GM18858 (cell line): ENCODE measurements at regions not wholly inside any gene's neighbourhood (a gene's known extent, or its start where the extent isn't known, plus 50 kb on each side); places are given as distances from the start of the nearest gene placed in this dataset.

Source experiments
- ATAC-seq: cut with Tn5 transposase; IDR thresholded peaks from one replicate; pipeline ENCODE4 v1.9.1; 2021; ENCODE audit not compliant: unreplicated experiment

DNA sequence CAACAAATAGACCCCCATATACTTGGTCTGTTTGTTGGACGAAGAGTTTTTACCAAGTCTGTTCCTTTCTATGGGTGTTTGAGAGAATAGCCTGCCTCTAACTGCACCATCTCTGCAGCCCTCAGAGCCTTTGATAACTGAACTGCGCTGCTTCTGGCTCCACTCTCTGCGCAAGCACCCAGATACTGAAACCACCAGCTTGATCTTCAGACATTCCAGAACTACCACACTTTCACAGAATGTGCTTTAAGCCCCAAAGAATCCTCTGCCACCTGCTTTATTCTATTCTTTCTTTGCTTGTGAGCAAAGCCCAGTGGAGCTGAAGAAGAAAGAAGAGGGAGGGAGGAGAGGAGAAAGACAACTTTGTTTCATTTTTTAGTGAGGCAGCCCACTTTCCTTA lies 380.7 kb downstream of the BCL11A start:
- no peak for ATAC-seq

DNA sequence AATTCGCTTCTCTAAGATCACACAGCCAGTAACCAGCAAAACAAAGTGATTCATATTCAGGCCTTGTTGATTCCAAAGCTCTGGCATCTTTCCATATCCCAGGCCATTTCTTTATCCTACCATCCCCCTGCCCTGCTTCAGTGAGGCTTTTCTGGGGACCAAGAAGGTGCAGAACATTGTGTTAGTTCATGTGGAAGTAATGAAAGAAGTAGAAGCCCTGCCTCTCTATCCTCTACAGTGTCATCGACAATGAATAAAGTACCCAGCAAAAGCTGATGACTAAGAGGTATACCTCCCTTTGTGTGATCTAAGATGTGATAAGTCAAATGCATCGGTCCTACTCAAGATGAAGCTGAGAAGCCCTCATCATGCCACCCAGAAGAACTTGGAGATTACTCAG lies 383.2 kb downstream of the BCL11A start:
- ATAC-seq: no peak

DNA sequence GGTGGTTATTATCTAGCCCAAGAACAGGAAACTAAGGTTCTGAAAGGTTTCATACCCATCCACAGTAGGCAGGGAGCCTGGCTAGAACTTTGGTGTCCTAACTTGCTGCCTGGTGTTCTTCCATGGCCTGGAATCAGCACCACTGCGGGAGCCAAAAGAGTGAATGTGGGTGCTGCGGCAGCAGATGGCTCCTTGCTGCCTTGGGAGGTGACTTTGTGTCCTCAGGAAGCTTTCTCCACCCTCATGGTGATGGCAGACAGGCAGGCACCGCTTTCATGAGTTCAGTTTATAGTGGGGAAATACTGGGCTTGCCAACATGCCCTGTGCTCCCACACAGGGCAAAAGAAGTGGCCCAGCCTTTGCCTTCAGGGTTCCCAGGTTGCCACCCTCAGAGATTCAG lies 385.2 kb downstream of the BCL11A start:
- no peak for ATAC-seq

DNA sequence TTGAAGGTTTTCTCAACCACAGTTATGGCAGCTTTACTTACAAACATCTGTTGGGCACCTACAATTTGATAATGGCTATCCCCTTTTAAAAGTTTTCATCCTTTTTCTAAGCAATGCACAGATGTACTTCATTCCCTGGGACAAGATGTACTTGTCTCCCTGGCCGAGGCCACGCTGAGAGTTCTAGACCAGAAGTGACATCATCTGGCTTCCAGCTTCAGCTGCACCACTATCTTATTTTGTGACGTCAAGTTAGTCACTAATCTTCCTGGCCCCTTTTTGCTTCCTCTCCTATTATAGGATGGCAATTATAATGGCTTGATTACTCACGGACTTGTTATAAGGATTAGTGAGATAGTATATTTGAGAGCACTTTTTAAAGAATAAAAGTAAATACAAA lies 386.4 kb downstream of the BCL11A start:
- no peak for ATAC-seq

DNA sequence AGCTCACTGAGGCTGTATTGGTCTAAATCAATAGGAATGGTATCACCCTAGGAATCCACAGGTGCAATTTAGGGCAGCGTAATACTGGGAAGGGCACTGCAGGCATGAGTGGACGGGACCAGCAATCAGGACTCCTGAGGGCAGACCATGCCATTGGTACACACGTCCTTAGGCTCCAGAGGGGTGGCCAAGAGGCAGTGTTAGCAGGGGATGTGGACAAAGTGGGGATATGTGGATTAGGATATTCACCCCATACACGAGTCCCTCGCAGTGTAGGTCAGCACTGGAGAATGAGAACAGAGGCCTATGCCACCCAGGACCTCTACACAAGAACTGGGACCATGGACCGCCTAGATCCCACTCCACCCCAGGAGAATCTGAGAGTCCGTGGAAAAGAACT lies 389.8 kb downstream of the BCL11A start:
- ATAC-seq: no peak

DNA sequence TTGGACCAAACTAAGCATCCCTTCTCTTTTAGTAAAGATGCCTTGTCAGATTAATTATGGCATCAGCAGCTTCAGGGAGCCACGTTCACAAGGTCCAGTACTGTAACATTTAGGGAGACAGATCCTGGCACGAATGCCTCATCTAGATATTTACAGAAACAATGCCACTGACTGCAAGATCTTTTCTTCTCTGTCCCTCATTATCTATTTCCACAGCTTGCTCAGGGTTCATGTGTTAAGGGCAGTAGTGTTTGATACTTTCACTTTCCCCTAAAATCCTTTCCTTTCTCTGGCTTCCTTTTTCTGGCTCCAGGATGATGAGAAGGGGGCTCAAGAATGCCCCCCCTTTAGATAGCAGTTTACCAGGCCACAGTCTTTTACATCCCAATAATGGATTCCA lies 393.9 kb downstream of the BCL11A start:
- no peak for ATAC-seq

DNA sequence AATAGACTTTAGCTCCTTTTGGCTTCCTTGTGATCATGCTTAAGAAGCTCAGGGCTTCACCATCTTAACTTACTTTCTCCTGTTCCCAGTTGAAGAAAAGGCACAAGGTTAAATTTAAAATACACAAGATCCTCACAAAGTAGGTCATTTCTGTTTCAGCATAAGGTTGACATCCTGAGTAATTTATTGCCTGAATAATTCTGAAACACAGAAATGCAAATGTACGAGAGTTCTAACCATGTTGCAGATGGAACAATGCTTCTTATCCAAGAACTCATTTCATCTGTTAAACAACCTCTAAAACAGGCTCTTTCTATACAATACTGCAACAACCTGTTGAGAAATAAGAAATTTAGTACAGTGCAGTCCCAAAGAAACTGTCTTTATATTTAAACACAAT lies 395.2 kb downstream of the BCL11A start:
- peak; percentile 81 for ATAC-seq

DNA sequence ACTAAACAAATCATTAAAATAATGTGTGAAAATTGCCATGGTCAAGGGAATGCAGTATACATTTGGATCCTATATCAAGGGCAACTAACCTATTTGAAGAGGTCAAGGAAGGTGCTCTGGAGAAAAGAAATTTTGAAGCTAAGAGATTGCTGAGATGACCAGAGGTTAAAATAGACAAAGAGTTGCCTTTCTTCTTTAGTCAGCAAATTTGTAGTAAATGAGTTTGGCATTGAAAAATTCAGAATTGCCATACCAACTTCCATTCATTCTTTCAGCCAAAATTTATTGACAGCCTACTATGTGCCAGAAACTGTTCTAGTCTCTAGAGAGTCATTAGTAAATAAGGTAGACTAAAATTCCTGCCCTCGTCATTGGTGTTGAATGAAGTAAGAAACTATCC lies 396.2 kb downstream of the BCL11A start:
- ATAC-seq: no peak

DNA sequence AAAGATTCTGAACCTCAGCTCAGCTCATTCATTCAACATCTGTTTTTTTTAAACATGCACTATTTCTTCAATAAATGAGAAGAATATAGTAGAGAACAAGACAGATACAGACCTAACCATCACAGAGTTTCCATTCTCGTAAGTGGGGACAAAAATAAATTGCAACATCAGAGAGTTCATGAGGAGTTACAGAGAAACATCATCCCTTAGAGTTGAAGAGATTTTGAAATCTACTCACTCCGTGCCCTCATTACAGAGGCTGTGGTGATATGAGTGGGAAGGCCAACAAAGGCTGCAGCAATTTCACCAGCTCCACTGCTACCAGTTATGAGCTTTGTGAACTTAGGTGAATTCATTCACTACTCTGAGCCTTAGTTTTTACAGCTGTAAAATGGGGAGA lies 399.3 kb downstream of the BCL11A start:
- ATAC-seq: no peak

DNA sequence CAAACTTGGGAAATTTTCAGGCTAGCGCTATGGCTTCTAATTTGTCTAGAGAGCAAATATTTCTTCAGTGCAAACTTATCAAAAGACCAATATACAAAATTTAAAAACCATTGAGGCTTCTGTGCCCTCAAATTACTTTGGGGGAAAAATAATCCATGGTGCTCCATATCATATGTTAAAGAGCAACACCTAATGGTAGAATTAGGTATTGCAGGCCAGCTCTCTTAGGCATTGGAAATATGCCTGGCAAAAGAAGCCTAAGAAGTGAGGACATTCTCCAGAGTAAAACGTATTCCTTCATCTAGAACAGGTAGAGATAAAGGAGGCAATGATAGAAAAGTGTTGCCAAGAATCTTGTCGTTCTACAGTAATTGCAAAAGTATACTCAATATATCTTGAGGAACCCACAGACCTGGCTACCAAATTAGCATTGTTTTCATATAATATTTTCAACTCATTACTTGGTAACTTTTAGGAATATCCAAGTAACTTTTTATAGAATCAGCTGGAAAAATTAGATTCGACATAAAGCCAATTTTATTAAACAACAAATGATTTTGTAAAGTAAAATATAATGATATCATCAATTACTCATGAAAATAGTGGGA lies 401.1 kb downstream of the BCL11A start:
- no peak for ATAC-seq

DNA sequence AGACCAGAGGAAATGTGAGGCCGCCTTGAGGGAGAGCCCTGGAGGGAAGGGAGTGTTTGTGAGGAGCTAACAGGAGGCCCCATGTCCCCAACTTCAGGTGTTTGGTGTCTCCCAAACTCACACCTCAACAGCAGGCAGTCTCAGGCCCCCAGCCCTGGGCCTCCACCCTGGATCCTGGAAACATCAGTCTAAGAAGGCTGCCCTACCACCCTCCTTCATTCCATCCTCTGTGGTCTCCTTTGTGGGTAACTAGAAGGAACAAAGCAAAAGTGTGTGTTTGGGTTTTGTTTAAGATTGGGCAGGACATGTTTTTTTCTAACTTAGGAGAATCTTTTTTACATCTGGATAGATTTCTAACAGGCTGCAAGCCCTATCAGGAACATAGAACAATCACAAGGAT lies 404.3 kb downstream of the BCL11A start:
- no peak for ATAC-seq

DNA sequence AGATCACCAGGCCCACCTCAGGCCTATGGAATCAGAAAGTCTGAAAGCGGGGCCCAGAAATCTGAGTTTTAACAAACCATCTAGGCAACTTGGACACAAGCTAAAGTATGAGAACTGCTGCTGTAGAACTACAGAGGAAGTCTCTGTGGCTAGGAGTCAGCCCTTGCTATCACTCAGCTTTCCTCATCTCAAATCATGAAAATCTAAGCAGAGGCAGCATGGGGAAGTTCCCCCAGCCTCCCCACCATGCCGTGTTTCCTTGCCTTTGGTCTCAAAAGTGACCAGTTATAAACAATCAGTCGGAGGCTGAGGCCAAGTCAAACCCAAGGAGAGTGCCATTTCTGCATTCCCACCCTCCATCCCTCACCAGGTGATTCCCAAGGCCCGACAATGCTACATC lies 404.7 kb downstream of the BCL11A start:
- ATAC-seq: no peak

DNA sequence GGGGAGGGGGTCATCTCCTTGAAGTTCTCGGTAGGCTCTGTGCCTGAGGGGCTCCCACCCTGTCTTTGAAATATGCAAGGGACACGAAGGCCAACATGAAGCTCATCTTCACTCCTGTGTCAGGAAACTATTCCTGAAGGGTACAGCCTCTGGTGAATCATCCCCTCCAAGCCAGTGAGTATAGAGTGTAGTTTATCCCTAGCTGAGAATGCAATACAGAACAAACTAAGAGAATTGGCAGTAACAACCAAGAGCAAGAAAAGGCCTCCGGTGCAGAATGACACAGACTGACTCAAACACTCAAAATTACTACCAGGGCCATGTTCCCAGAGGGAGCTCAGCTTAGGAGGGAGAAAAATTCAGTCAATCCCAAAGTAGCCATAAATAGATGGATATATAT lies 413.3 kb downstream of the BCL11A start:
- no peak for ATAC-seq

DNA sequence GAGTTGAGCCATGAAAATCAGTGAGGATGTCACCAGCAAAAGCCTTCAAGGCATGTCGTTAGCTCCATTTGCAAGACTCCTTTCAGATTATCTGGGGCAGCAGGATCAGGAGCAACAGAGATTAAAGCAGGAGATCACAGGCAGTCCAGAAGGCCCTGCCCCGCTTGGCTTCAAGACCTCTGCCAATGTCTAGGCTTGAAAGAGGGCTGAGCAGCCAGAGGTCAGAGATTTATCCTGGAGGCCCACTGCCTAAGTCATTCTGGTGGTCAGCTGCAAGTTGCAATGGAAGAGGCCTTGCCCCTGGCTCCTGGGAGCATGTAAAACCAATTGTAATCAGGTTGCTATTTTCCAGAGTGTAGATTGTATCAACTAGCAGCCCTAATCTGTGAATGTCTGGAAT lies 416.5 kb downstream of the BCL11A start:
- no peak for ATAC-seq

DNA sequence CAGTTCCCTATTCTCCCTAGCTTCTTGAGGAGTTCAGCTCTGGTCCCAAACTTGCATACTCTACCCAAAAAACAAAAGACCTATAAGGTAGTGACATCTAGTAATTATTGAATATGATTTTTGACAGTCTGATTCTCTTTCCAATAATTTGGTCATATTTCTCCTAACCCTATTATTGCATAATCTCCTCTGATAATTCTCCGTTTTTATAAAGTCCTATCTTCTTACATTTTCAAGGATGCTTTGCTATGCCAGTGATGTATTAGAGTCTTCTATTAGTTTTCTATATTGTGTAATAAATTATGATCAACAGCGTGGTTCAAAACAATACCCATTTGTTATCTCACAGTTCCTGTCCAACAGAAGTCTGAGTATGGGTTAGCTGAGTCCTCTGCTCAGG lies 426.3 kb downstream of the BCL11A start:
- ATAC-seq: no peak

DNA sequence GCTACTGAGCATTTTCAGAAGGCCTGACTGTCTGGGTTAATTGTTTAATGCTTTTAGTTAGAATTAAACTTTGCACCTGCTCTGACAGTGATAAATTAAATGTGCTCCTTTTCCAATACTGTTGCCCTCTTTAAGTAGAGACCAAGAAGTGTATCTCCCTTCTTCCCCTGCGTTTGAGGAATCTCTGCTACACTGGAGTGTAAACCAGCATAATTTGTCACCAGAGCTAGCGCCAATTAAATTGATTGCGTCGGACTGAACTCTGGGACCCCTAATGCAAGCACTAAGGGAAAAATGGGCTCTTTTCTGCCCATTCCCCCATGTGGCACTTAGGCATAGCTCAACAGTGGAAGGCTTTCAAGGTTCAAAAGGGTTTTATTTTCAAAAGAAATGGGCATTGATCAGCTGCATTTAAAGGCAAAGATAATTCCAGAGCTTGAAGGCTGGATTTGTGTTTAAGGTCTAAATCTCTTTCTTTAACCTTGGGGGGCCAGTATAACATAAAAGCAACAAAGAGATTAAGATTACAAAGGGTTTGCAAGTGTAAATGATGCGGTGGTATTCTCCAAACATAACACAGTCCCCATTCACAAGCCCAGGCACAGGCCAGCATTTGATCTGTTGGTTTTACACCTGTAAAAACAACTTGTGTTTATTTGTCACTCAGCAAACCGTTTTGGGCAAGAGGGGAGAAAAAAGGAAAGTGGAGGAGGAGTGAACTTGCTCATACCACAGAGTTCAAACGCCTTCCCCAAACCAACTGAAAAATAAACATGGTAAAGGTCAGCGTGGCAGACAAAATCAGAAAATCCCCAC lies 427.6 kb downstream of the BCL11A start:
- no peak for ATAC-seq

DNA sequence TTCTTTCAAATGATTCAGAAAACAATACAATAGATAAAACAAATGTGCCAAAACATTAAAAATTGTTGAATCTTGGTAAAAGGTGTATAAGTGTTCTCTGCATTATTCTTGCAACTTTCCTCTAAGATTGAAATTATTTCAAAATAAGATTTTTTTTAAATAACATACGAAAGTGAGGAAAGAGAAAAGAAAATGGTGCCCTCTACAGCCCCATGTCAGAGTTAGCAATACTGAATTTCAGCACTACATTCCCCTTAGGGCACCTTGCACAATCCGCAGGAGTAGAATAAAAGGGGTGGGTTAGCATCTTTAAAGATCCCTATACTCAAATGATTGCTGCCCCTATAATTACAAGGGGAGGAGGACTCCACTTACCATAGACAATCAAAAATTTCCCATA lies 433.7 kb downstream of the BCL11A start:
- no peak for ATAC-seq

DNA sequence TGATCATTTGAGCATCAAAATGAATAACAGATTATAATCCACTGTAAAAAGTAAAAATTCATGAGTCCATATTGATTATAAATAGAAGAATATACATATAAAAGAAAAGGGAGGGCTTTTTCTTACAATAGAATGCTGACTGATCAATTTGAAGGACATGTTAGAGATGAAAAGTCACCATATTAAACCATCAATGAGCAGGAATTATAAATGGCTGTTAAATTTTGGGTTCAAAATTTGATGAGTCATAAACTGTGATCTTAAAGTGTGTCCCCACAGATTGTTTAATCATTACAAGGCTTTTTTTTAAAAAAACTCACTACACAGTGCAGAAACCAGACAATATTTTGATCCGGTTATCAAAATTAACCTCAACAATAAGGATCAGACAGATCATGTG lies 434.5 kb downstream of the BCL11A start:
- ATAC-seq: no peak

DNA sequence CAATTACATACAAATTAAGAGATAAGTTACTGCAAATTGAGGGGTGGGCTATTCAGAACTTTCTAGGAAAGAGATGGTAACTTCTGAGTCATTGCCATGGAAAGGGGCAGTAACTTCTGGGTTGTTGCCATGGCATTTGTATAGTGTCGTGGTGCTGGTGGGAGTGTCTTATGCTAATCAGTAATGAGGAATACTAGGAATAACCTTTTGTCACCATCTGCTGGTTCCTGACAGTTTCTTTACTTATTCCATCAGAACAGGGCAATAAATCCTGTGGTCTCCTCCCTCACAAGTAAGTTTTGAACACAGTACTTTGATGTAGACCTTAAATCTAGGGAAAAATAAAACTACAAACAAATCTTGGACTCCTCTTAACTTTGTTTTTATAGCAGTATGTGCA lies 435.4 kb downstream of the BCL11A start:
- no peak for ATAC-seq

DNA sequence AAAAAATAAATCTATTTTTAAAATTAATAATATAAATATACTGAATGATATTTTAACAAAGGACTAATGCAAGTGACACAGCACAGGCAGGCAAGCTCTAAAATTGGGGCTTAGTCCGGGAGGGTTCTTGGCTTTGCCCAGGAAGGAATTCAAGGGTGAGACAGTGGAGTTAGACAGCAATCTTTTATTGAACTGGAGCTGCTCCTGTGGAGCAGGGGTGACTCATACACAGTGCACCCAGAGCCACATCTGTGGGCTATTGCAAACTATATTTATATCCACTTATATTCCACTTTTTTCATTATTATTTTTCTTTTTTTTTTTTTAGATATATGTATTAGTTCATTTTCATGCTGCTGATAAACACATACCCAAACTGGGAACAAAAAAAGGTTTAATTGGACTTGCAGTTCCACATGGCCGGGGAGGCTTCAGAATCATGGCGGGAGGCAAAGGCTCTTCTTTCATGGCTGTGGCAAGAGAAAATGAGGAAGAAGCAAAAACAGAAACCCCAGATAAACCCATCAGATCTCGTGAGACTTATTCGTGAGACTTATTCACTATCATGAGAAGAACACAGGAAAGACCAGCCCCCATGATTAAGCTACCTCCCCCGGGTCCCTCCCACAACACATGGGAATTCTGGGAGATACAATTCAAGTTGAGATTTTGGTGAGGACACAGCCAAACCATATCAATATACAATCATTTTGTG lies 437.1 kb downstream of the BCL11A start:
- no peak for ATAC-seq

DNA sequence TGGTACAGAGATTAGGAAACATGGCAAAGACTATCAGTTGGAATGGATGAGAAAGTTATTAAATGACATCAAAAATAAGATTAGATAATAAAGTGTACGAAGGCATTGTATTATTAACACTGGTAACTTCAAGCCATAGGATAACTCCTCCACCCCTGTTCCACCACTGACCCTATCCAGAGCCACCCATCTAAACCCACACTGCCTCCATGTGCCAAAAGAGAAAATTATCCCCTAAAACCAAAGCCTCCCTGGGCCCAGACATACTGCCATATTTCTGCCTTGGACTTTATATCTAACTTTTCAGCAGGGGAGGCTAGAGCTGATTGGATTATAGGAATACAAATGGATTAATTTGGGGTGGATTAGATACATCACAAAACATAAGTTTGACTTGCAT lies 443.7 kb downstream of the BCL11A start:
- ATAC-seq: no peak

DNA sequence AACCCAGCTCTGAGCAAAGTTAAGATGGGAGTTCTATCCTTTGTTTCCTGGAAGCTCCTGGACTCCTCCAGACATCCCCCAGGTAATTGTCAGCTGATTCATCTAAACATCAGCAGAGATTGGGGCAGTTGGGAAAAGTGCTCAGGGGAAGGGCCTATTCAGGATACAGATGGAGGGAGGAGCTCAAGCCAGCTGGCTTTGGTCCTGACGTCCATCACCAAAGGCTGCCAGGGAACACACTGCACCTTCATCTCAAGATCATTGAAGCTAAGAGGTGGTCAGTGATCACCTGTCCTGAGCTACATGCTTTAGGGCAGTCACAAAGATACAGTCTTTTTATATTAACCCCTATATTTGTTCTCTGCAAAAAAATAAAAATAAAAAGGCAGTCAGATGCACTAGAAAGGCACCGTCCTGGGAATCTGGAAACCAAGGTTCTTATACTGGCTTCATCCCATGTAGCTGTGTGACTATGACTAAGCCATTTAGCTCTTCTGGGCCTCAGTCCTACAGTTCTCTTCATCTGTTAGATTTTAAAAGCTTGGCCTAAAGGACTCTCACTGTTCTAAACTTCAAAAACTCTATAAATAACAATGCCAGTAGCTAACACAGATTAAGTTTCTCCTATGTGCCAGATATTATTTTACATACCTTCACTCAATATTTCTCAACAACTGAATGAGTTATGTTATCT lies 446.5 kb downstream of the BCL11A start:
- ATAC-seq: no peak
